Nephron progenitor cell (in vitro differentiated cells): ENCODE measurements at regions not wholly inside any gene's neighbourhood (a gene's known extent, or its start where the extent isn't known, plus 50 kb on each side); places are given as distances from the start of the nearest gene placed in this dataset.

Experiments
- DNase-seq: peaks from one replicate; pipeline ENCODE4 v3.0.0; 2021
- H3K27ac Mint-ChIP-seq: 2 replicates; pipeline ENCODE4 v1.8.0; 2021; ENCODE audit warnings: mild to moderate bottlenecking, moderate library complexity, mixed read lengths
- H3K27me3 Mint-ChIP-seq: 2 replicates; pipeline ENCODE4 v1.8.0; 2021; ENCODE audit warnings: mild to moderate bottlenecking, low read depth, mixed read lengths; ENCODE audit not compliant: poor library complexity
- H3K36me3 Mint-ChIP-seq: 2 replicates; pipeline ENCODE4 v1.8.0; 2021; ENCODE audit warnings: low read depth, mixed read lengths
- H3K4me1 Mint-ChIP-seq: 2 replicates; pipeline ENCODE4 v1.8.0; 2021; ENCODE audit warnings: mixed read lengths
- H3K4me3 Mint-ChIP-seq: 2 replicates; pipeline ENCODE4 v1.8.0; 2021; ENCODE audit warnings: mild to moderate bottlenecking, moderate library complexity, mixed read lengths
- H3K9me3 Mint-ChIP-seq: 2 replicates; pipeline ENCODE4 v1.8.0; 2021; ENCODE audit warnings: mild to moderate bottlenecking, moderate library complexity, mixed read lengths
- CTCF ChIP-seq: fragments of 200-600 bp; sonication (generic); IDR thresholded peaks from 2 replicates; pipeline ENCODE4 v1.5.0; 2021; ENCODE audit warnings: antibody characterized with exemption

DNA sequence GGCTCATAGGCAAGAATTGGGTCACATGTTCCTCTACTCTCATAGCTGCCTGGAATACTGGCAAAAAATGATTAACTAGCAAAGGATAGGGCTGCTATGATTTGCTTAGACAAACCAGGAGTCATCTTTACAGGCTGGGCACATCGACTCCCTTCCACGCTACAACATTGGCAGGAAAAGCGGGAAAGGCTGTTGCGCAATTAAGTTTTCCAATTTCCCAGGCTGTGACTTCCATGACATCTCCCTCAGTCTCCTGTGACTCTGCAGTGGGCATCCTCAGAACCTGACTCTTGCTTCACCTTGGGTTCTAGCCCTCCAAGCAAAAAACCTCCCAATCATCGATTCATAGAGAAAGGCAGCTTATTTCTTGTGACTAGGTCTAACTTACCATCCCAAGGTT, 184.5 kb upstream of the E2F7 start:
- no peaks in the 10 kb centered on the region for H3K9me3 Mint-ChIP-seq
- H3K27ac Mint-ChIP-seq, result no peak overlapping the region
- peaks cover 5% of the 10 kb centered on the region for H3K4me1 Mint-ChIP-seq
- no peaks in the 10 kb centered on the region for H3K36me3 Mint-ChIP-seq
- TF ChIP-seq CTCF, result no peak
- H3K27me3 Mint-ChIP-seq, result peaks cover 3% of the 10 kb centered on the region
- H3K4me3 Mint-ChIP-seq, result no peak overlapping the region
- no peak for DNase-seq

DNA sequence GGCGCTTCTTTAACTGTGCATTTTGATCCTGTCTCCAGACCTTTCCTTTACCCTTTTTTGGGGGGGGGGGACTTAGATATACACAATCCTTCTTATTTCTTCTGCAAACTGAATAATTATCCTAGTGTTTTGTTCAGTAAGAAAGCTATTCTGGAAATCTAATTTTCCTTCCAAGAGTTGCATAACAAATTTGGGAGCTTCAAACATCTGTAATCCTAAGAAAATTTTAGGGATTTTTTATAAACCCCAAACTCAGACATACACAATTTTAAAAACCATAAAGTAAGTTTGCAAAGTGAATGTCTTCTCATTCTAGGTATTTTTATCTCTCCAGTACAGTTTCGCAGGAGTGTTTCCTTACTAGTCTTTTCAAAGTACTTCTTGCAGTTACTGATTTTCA, 182.7 kb upstream of the E2F7 start:
- peaks cover 3% of the 10 kb centered on the region for H3K27me3 Mint-ChIP-seq
- H3K9me3 Mint-ChIP-seq, result no peaks in the 10 kb centered on the region
- DNase-seq, result no peak
- peaks cover 5% of the 10 kb centered on the region for H3K4me1 Mint-ChIP-seq
- no peak overlapping the region for H3K4me3 Mint-ChIP-seq
- TF ChIP-seq CTCF, result no peak
- H3K36me3 Mint-ChIP-seq, result no peaks in the 10 kb centered on the region
- H3K27ac Mint-ChIP-seq, result no peak overlapping the region

GRCh38 chr12:77247542-77247941, 182.2 kb upstream of the E2F7 start:
- Mint-ChIP-seq H3K9me3 (no peaks in the 10 kb centered on the region), H3K36me3 (no peaks in the 10 kb centered on the region), H3K27ac (no peak overlapping the region), H3K4me1 (peaks cover 5% of the 10 kb centered on the region), H3K4me3 (no peak overlapping the region), H3K27me3 (peaks cover 3% of the 10 kb centered on the region)
- DNase-seq, result no peak
- no peak for TF ChIP-seq CTCF

GRCh38 chr12:77243345-77243744, 178.0 kb upstream of the E2F7 start:
- Mint-ChIP-seq H3K4me1 (peaks cover 5% of the 10 kb centered on the region), H3K27me3 (peaks cover 3% of the 10 kb centered on the region), H3K9me3 (no peaks in the 10 kb centered on the region), H3K4me3 (no peak overlapping the region), H3K27ac (no peak overlapping the region), H3K36me3 (no peaks in the 10 kb centered on the region)
- DNase-seq, result no peak
- TF ChIP-seq CTCF, result no peak

DNA sequence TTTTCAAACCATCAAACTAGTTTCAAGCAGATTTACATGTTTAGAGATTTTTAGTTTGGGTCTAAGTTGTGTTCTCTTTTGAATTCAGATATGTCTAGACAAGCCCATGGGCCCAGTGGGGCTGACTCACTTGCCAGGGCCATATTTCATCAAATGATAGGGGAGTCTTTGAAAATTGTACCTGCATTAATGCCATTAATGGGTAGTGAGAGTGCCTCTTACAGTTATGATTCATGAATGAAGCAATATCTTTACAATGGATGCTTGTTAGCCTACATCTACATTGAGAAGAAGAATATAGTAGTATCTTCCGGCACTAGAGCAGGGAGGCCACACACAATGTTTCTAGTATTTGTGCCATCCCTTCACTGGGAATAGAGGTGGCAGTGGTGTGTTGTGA, 174.2 kb upstream of the E2F7 start:
- no peaks in the 10 kb centered on the region for H3K4me1 Mint-ChIP-seq
- H3K27me3 Mint-ChIP-seq, result peaks cover 4% of the 10 kb centered on the region
- no peak overlapping the region for H3K4me3 Mint-ChIP-seq
- H3K9me3 Mint-ChIP-seq, result no peaks in the 10 kb centered on the region
- no peak for TF ChIP-seq CTCF
- H3K27ac Mint-ChIP-seq, result no peak overlapping the region
- no peak for DNase-seq
- H3K36me3 Mint-ChIP-seq, result no peaks in the 10 kb centered on the region

GRCh38 chr12:77238335-77238734, 173.0 kb upstream of the E2F7 start:
- H3K4me3 Mint-ChIP-seq, result no peak overlapping the region
- H3K9me3 Mint-ChIP-seq, result no peaks in the 10 kb centered on the region
- no peak overlapping the region for H3K27ac Mint-ChIP-seq
- no peak for TF ChIP-seq CTCF
- DNase-seq, result no peak
- H3K27me3 Mint-ChIP-seq, result peaks cover 4% of the 10 kb centered on the region
- H3K4me1 Mint-ChIP-seq, result no peaks in the 10 kb centered on the region
- no peaks in the 10 kb centered on the region for H3K36me3 Mint-ChIP-seq
